NCI-H2081 (cell line): ENCODE measurements at regions not wholly inside any gene's neighbourhood (a gene's known extent, or its start where the extent isn't known, plus 50 kb on each side); places are given as distances from the start of the nearest gene placed in this dataset.

Experiments used
- DNase-seq, 2 experiments: peaks; one replicate each; lab custom pipeline; 2025; lab: John Stamatoyannopoulos, UW

GRCh38 chr13:111893607-111894443 is 173.1 kb upstream of the SOX1 start:
- no peak for DNase-seq

GRCh38 chr13:111895896-111896821 is 170.8 kb upstream of the SOX1 start:
- no peak for DNase-seq

GRCh38 chr13:111897178-111897845 is 169.6 kb upstream of the SOX1 start:
- DNase-seq: no peak

GRCh38 chr13:111897846-111898215 is 169.1 kb upstream of the SOX1 start:
- no peak for DNase-seq

- no peak for DNase-seq
These were observed 167.8 kb upstream of the SOX1 start for GRCh38 chr13:111898956-111899713.

- no peak for DNase-seq
These were observed 167.1 kb upstream of the SOX1 start for GRCh38 chr13:111899714-111900389.

GRCh38 chr13:111900390-111901131 is 166.4 kb upstream of the SOX1 start:
- DNase-seq: peak; percentile 42 to 63

GRCh38 chr13:111901267-111901915 is 165.6 kb upstream of the SOX1 start:
- no peak for DNase-seq

- no peak for DNase-seq
These were observed 164.2 kb upstream of the SOX1 start for GRCh38 chr13:111902726-111903125.

GRCh38 chr13:111903143-111903542 is 163.8 kb upstream of the SOX1 start:
- no peak for DNase-seq

GRCh38 chr13:111904166-111904565 is 162.8 kb upstream of the SOX1 start:
- DNase-seq: no peak

- no peak for DNase-seq
These were observed 162.0 kb upstream of the SOX1 start for GRCh38 chr13:111904701-111905608.

GRCh38 chr13:111905609-111905945 is 161.4 kb upstream of the SOX1 start:
- DNase-seq: no peak

- no peak for DNase-seq
These were observed 160.6 kb upstream of the SOX1 start for GRCh38 chr13:111906306-111906705.

GRCh38 chr13:111906816-111907215 is 160.1 kb upstream of the SOX1 start:
- no peak for DNase-seq

- no peak for DNase-seq
These were observed 159.5 kb upstream of the SOX1 start for GRCh38 chr13:111907341-111907880.

GRCh38 chr13:111908361-111908760 is 158.6 kb upstream of the SOX1 start:
- no peak for DNase-seq

GRCh38 chr13:111908981-111909380 is 158.0 kb upstream of the SOX1 start:
- no peak for DNase-seq

GRCh38 chr13:111909501-111909900 is 157.4 kb upstream of the SOX1 start:
- DNase-seq: no peak
